ENCODE measurements at regions not wholly inside any gene's neighbourhood (a gene's known extent, or its start where the extent isn't known, plus 50 kb on each side); places are given as distances from the start of the nearest gene placed in this dataset.

DNA sequence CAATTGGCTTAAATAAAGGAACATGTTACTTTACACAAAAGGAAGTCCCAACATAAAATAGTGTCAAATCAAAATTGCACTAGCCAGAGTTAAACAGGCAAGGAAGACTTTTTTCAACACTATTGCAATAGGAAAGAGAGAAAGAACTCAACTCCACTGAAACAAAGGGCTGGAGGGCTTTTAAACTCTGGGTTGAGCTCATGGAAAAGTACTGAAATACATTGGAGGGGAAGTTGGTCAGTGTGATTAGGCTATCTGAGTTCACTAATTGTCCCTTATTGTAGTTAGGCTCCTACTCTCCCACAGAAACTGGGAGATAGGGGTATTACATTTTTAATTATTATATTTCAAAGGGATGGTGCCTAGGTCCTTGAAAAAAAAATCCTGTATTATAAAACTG lies 491.2 kb upstream of the LCORL start:
- TF ChIP-seq CTCF (IDR thresholded peaks at IDR 0.05 in 4 of 5, conservative IDR thresholded peaks at IDR 0.05 in 1 of 5) (no peak), POLR2A (IDR thresholded peaks at IDR 0.05) (no peak)

Data from gastrocnemius medialis (tissue), 4 donors.